ENCODE measurements at regions not wholly inside any gene's neighbourhood (a gene's known extent, or its start where the extent isn't known, plus 50 kb on each side); places are given as distances from the start of the nearest gene placed in this dataset.

DNA sequence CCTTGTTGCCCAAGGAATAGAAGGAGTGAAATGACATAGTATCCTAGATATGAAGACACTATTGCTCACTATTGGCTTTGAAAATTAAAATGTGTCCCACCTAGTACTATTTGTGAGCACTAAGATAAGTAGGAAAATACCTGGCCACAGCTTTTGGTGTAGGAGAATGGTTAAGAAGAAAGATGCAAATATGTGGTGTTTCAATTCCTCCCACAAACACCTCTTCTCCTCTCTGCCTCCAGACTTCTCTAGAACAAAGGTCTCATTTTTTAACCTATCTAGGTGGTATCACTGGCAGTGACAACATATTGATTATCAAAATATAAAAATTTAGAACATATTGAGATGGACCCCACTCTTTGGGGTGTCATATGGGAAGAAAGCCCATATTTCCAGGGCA is 929.9 kb upstream of the FANCL start:
- TF ChIP-seq CTCF (IDR thresholded peaks at IDR 0.05) (no peak), POLR2A (IDR thresholded peaks at IDR 0.05) (no peak)

Data from Peyer's patch (tissue), 4 donors.